Panc1 (cell line): ENCODE measurements at regions not wholly inside any gene's neighbourhood (a gene's known extent, or its start where the extent isn't known, plus 50 kb on each side); places are given as distances from the start of the nearest gene placed in this dataset.

Experiments
- ATAC-seq: fragments of 200-7000 bp; cut with Tn5 transposase; 2 replicates; pipeline ENCODE4 v1.9.1; 2020; ENCODE audit warnings: mild to moderate bottlenecking, moderate library complexity
- BruUV-seq: library from RNA; stranded (reverse); fragments of 400-500 nt; replicated peaks from 2 replicates; lab custom pipeline; 2021; lab: Mats Ljungman, UMichigan
- CTCF ChIA-PET: fragments of 300-600 bp; sonication (Branson Sonifier 250); formaldehyde crosslinking; loops from one replicate; lab custom pipeline; 2022; ENCODE audit warnings: antibody characterized with exemption; lab: Charles Lee
- POLR2A ChIA-PET: fragments of 300-600 bp; sonication (Branson Sonifier 250); formaldehyde crosslinking; loops from one replicate; lab custom pipeline; 2022; ENCODE audit warnings: antibody characterized with exemption; lab: Charles Lee
- DNase-seq: peaks from one replicate; pipeline ENCODE4 v3.0.0-alpha.2; 2010; ENCODE audit warnings: low read depth, low spot score
- H3K27ac ChIP-seq: 2 replicates; pipeline ENCODE4 v1.5.1; 2011; ENCODE audit warnings: mild to moderate bottlenecking, low read length, inconsistent platforms
- H3K27me3 ChIP-seq: fragments of 200-500 bp; sonication (Bioruptor generic); 2 replicates; pipeline ENCODE4 v1.6.0; 2014; ENCODE audit warnings: low read length, inconsistent platforms; ENCODE audit not compliant: control insufficient read depth, insufficient read depth
- H3K36me3 ChIP-seq: fragments of 200-500 bp; sonication (Bioruptor generic); 2 replicates; pipeline ENCODE4 v1.5.1; 2014; ENCODE audit warnings: inconsistent platforms, mild to moderate bottlenecking, low read length, moderate library complexity; ENCODE audit not compliant: control insufficient read depth, insufficient read depth
- H3K4me1 ChIP-seq: 2 replicates; pipeline ENCODE4 v1.5.1; 2011; ENCODE audit warnings: inconsistent platforms, mild to moderate bottlenecking, low read length, moderate library complexity; ENCODE audit not compliant: control insufficient read depth, insufficient read depth
- H3K4me3 ChIP-seq, 2 experiments: 2 replicates each; pipeline ENCODE4 v1.5.1; 2011 to 2012; ENCODE audit warnings: low read depth in 2 of 2, low read length in 2 of 2, mild to moderate bottlenecking in 2 of 2, inconsistent platforms in 1 of 2, moderate library complexity in 1 of 2
- H3K9me3 ChIP-seq: fragments of 200-500 bp; sonication (Bioruptor generic); 2 replicates; pipeline ENCODE4 v1.5.1; 2014; ENCODE audit warnings: low read depth, mild to moderate bottlenecking, inconsistent platforms, low read length, moderate library complexity; ENCODE audit not compliant: control insufficient read depth, insufficient read depth
- CTCF ChIP-seq: fragments of 450-650 bp; IDR thresholded peaks from 2 replicates; pipeline ENCODE4 v1.5.1; 2017; ENCODE audit warnings: mild to moderate bottlenecking
- POLR2AphosphoS5 ChIP-seq: IDR thresholded peaks from 2 replicates; pipeline ENCODE4 v1.6.1; 2012; ENCODE audit warnings: mild to moderate bottlenecking, low read depth, low read length, moderate library complexity
- REST ChIP-seq, 2 experiments: IDR thresholded peaks; 2 replicates each; pipeline ENCODE4 v1.6.1; 2011 to 2012; ENCODE audit warnings: low read depth in 2 of 2, control low read depth in 1 of 2, low read length in 1 of 2, mild to moderate bottlenecking in 1 of 2, moderate library complexity in 1 of 2; ENCODE audit not compliant: insufficient read depth in 1 of 2
- SIN3A ChIP-seq: IDR thresholded peaks from 2 replicates; pipeline ENCODE4 v1.6.1; 2012; ENCODE audit warnings: low read depth, mild to moderate bottlenecking, low read length, moderate library complexity, borderline replicate concordance; ENCODE audit not compliant: insufficient read depth
- TCF7L2 ChIP-seq: IDR thresholded peaks from 2 replicates; pipeline ENCODE4 v1.6.1; 2011; ENCODE audit warnings: mild to moderate bottlenecking, low read depth, low read length, inconsistent platforms
- in situ Hi-C: cut with HindIII; loops from 2 replicates; pipeline ENCODE4 v1.10.0; 2016; ENCODE audit warnings: low sequenced_read_pairs, low pct_unique_long_range_greater_than_20kb
- intact Hi-C: fragments of 100-400 bp; cut with micrococcal nuclease; formaldehyde crosslinking; loops from one replicate; pipeline ENCODE4 v1.10.0; 2022; ENCODE audit not compliant: unreplicated experiment

GRCh38 chr4:126262665-126263064 is 947.9 kb downstream of the FAT4 start:
- H3K4me1 ChIP-seq, result no peaks in the 10 kb centered on the region
- no peaks in the 10 kb centered on the region for H3K9me3 ChIP-seq
- ATAC-seq (no peak), DNase-seq (no peak)
- H3K27ac ChIP-seq, result no peak overlapping the region
- ChIA-PET CTCF (no interaction called here), POLR2A (no interaction called here)
- no peak overlapping the region for H3K4me3 ChIP-seq
- in situ Hi-C loops (no loop called here), intact Hi-C loops (no loop called here)
- no peaks in the 10 kb centered on the region for H3K36me3 ChIP-seq
- BruUV-seq, result no TSS peak
- no peaks in the 10 kb centered on the region for H3K27me3 ChIP-seq
- TF ChIP-seq POLR2AphosphoS5 (no peak), TCF7L2 (no peak), CTCF (no peak), SIN3A (no peak), REST (IDR thresholded peaks at IDR 0.05; ENCODE audit: insufficient read depth in 1 of 2, low read depth in 2 of 2, low read length in 1 of 2) (no peak)

GRCh38 chr4:126264839-126265238 is 950.1 kb downstream of the FAT4 start:
- Histone ChIP-seq H3K9me3 (no peaks in the 10 kb centered on the region), H3K27ac (no peak overlapping the region), H3K36me3 (no peaks in the 10 kb centered on the region), H3K4me3 (no peak overlapping the region), H3K27me3 (no peaks in the 10 kb centered on the region), H3K4me1 (no peaks in the 10 kb centered on the region)
- no TSS peak for BruUV-seq
- DNase-seq, result no peak
- no peak for TF ChIP-seq POLR2AphosphoS5
- no peak for TF ChIP-seq CTCF
- TF ChIP-seq SIN3A, result no peak
- no peak for TF ChIP-seq REST (IDR thresholded peaks at IDR 0.05; ENCODE audit: insufficient read depth in 1 of 2, low read depth in 2 of 2, low read length in 1 of 2)
- TF ChIP-seq TCF7L2, result no peak
- CTCF ChIA-PET, result no interaction called here
- ATAC-seq, result no peak
- POLR2A ChIA-PET, result no interaction called here
- in situ Hi-C loops, result no loop called here
- intact Hi-C loops, result no loop called here
